Fibroblast of mammary gland (primary cell): ENCODE measurements at regions not wholly inside any gene's neighbourhood (a gene's known extent, or its start where the extent isn't known, plus 50 kb on each side); places are given as distances from the start of the nearest gene placed in this dataset.
"Not testable (repeated sequence)": the region's sequence is repeated elsewhere in the genome, so short reads cannot be mapped to it uniquely, and the experiment has no call there.

ENCODE experiments used
- DNase-seq: peaks from one replicate; pipeline ENCODE4 v3.0.0-alpha.2; 2010; ENCODE audit warnings: low read depth
- H3K4me3 ChIP-seq: 2 replicates; pipeline ENCODE4 v1.5.1; 2011; ENCODE audit warnings: low read depth, mild to moderate bottlenecking, low read length, moderate library complexity; ENCODE audit not compliant: control insufficient read depth
- CTCF ChIP-seq: conservative IDR thresholded peaks from 2 replicates; pipeline ENCODE4 v1.5.1; 2011; ENCODE audit warnings: low read depth, low read length, inconsistent platforms; ENCODE audit not compliant: control insufficient read depth, insufficient read depth

GRCh38 chr17:77802811-77803220, 155.7 kb upstream of the TNRC6C start:
- H3K4me3 ChIP-seq, result no peak overlapping the region
- TF ChIP-seq CTCF, result no peak
- DNase-seq, result no peak

GRCh38 chr17:77803726-77804125, 154.8 kb upstream of the TNRC6C start:
- no peak for TF ChIP-seq CTCF
- DNase-seq, result no peak
- no peak overlapping the region for H3K4me3 ChIP-seq

- TF ChIP-seq CTCF, result no peak
- H3K4me3 ChIP-seq, result no peak overlapping the region
- DNase-seq, result no peak
Observed at GRCh38 chr17:77804796-77805426, 153.6 kb upstream of the TNRC6C start.

GRCh38 chr17:77805970-77806369, 152.5 kb upstream of the TNRC6C start:
- not testable (repeated sequence) for H3K4me3 ChIP-seq
- DNase-seq, result peak; percentile 8

GRCh38 chr17:77807051-77807745, 151.3 kb upstream of the TNRC6C start:
- no peak overlapping the region for H3K4me3 ChIP-seq
- DNase-seq, result no peak
- TF ChIP-seq CTCF, result no peak

GRCh38 chr17:77807746-77808441, 150.6 kb upstream of the TNRC6C start:
- DNase-seq, result no peak
- H3K4me3 ChIP-seq, result no peak overlapping the region
- no peak for TF ChIP-seq CTCF

GRCh38 chr17:77808686-77809425, 149.6 kb upstream of the TNRC6C start:
- DNase-seq, result no peak
- no peak overlapping the region for H3K4me3 ChIP-seq
- TF ChIP-seq CTCF, result no peak
